GM18526 (cell line): ENCODE measurements at regions not wholly inside any gene's neighbourhood (a gene's known extent, or its start where the extent isn't known, plus 50 kb on each side); places are given as distances from the start of the nearest gene placed in this dataset.

Experiments
- POLR2A ChIP-seq: IDR thresholded peaks from 3 replicates; pipeline ENCODE4 v1.6.1; 2011; ENCODE audit not compliant: insufficient read length; ENCODE audit errors: extremely low read depth

GRCh38 chr21:23249760-23250159 is 2251.6 kb downstream of the NCAM2 start:
- no peak for TF ChIP-seq POLR2A

GRCh38 chr21:23247334-23247733 is 2249.1 kb downstream of the NCAM2 start:
- TF ChIP-seq POLR2A, result no peak

- TF ChIP-seq POLR2A, result no peak
These were observed 2247.0 kb downstream of the NCAM2 start for GRCh38 chr21:23245255-23245654.

GRCh38 chr21:23223882-23224281 is 2225.7 kb downstream of the NCAM2 start:
- TF ChIP-seq POLR2A, result no peak

GRCh38 chr21:23218667-23219066 is 2220.5 kb downstream of the NCAM2 start:
- no peak for TF ChIP-seq POLR2A

- TF ChIP-seq POLR2A, result no peak
These were observed 2219.4 kb downstream of the NCAM2 start for GRCh38 chr21:23217597-23217996.

- TF ChIP-seq POLR2A, result no peak
These were observed 2217.1 kb downstream of the NCAM2 start for GRCh38 chr21:23215261-23215660.
